ENCODE measurements at regions not wholly inside any gene's neighbourhood (a gene's known extent, or its start where the extent isn't known, plus 50 kb on each side); places are given as distances from the start of the nearest gene placed in this dataset.

DNA sequence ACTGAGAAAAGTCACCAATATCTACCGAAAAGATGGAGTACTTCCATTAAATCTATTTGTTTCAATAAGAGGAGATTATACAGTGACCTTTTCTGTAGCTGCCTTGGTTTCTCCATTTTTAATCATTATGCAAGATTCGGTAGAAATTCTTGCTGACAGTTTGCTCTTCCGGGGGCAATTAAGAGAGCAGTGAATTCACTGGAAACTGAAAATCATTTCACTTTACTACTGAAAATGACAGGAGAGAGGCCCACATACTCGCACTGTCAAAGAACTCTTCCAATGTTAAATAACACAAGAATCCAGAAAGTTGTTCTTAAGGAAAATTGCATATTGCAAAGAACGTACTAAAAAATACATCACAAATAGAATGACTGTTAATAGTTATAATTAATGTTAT lies 699.3 kb downstream of the CBLN2 start:
- no peaks in the 10 kb centered on the region for H3K4me1 ChIP-seq (ENCODE audit: insufficient read depth, low read length)
- ChIA-PET POLR2A (no interaction called here), CTCF (ENCODE audit: low intra/inter-chr PET ratio, low total read pairs) (no interaction called here)
- DNase-seq (ENCODE audit: low spot score) (no peak), FAIRE-seq (no peak), ATAC-seq (no peak)
- TF ChIP-seq CEBPB (IDR thresholded peaks at IDR 0.05; ENCODE audit: borderline replicate concordance, low read depth, low read length) (no peak), HCFC1 (IDR thresholded peaks at IDR 0.05; ENCODE audit: low read depth, low read length) (no peak), BHLHE40 (IDR thresholded peaks at IDR 0.05; ENCODE audit: low read length) (no peak), U2AF1 (optimal IDR thresholded peaks at IDR 0.05; ENCODE audit: low read depth, low read length) (no peak), KDM5A (IDR thresholded peaks at IDR 0.05; ENCODE audit: borderline replicate concordance, low read length) (no peak), HMG20B (CRISPR knock-in tag; conservative IDR thresholded peaks at IDR 0.05) (no peak), GFI1 (CRISPR knock-in tag; IDR thresholded peaks at IDR 0.05; ENCODE audit: borderline replicate concordance) (no peak), ZFAT (CRISPR knock-in tag; conservative IDR thresholded peaks at IDR 0.05) (no peak), MBD4 (IDR thresholded peaks at IDR 0.05; ENCODE audit: borderline replicate concordance, low read length) (no peak), PHB2 (IDR thresholded peaks at IDR 0.05; ENCODE audit: partially characterized antibody) (no peak), TMF1 (CRISPR knock-in tag; IDR thresholded peaks at IDR 0.05; ENCODE audit: low read depth) (no peak), ZNF263 (CRISPR knock-in tag; IDR thresholded peaks at IDR 0.05) (no peak)
- TF ChIP-seq, protein P1, sequence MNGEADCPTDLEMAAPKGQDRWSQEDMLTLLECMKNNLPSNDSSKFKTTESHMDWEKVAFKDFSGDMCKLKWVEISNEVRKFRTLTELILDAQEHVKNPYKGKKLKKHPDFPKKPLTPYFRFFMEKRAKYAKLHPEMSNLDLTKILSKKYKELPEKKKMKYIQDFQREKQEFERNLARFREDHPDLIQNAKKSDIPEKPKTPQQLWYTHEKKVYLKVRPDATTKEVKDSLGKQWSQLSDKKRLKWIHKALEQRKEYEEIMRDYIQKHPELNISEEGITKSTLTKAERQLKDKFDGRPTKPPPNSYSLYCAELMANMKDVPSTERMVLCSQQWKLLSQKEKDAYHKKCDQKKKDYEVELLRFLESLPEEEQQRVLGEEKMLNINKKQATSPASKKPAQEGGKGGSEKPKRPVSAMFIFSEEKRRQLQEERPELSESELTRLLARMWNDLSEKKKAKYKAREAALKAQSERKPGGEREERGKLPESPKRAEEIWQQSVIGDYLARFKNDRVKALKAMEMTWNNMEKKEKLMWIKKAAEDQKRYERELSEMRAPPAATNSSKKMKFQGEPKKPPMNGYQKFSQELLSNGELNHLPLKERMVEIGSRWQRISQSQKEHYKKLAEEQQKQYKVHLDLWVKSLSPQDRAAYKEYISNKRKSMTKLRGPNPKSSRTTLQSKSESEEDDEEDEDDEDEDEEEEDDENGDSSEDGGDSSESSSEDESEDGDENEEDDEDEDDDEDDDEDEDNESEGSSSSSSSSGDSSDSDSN (CRISPR knock-in tag; IDR thresholded peaks at IDR 0.05): no peak
- WGBS (ENCODE audit: low lambda C conversion rate): under 1% methylated on average over 5 of the region's 5 CpGs
- H3K27ac ChIP-seq (ENCODE audit: extremely low read length, insufficient read depth, low read length): no peak overlapping the region
- H3K79me2 ChIP-seq (ENCODE audit: insufficient read depth, low read length): no peaks in the 10 kb centered on the region
- no peak overlapping the region for H3K4me3 ChIP-seq (replicated peaks in 1 of 3; ENCODE audit: insufficient read depth in 1 of 3, low read depth in 2 of 3, low read length in 3 of 3)
- no peaks in the 10 kb centered on the region for H3K36me3 ChIP-seq (replicated peaks in 1 of 2; ENCODE audit: control insufficient read depth in 1 of 2, insufficient read depth in 2 of 2, low read length in 2 of 2)
- no peaks in the 10 kb centered on the region for H3K27me3 ChIP-seq (ENCODE audit: control insufficient read depth in 1 of 2, insufficient read depth in 2 of 2, low read length in 2 of 2)
- H2AFZ ChIP-seq (ENCODE audit: low read length): no peak overlapping the region
- in situ Hi-C loops (cut with HindIII; ENCODE audit: extremely low pct_ligation_motif_present, low pct_unique_long_range_greater_than_20kb): no loop called here
- intact Hi-C loops (cut with micrococcal nuclease; ENCODE audit: unreplicated experiment): no loop called here
- peaks cover 29% of the 10 kb centered on the region for H3K9me3 ChIP-seq (ENCODE audit: low read length)
- no peak overlapping the region for H3K4me2 ChIP-seq (ENCODE audit: low read depth, low read length)
- no peak overlapping the region for H3K9ac ChIP-seq (ENCODE audit: insufficient read depth, low read depth, low read length)
- H4K20me1 ChIP-seq (ENCODE audit: insufficient read depth, low read length): no peaks in the 10 kb centered on the region
- BruUV-seq (replicated peaks): no TSS peak

Data from HepG2 (cell line).